Mammary epithelial cell (primary cell): ENCODE measurements at regions not wholly inside any gene's neighbourhood (a gene's known extent, or its start where the extent isn't known, plus 50 kb on each side); places are given as distances from the start of the nearest gene placed in this dataset.

Source experiments
- CTCF ChIP-seq, 2 donors: IDR thresholded peaks in 1 of 2; conservative IDR thresholded peaks in 1 of 2; 2 replicates each; pipeline ENCODE4 v1.5.1; 2011 to 2012; ENCODE audit warnings: inconsistent platforms in 2 of 2, low read length in 2 of 2, mild to moderate bottlenecking in 2 of 2, control low read depth in 1 of 2, low read depth in 1 of 2; ENCODE audit not compliant: insufficient read depth in 1 of 2; ENCODE audit errors: extremely low read depth in 1 of 2
- EZH2 ChIP-seq: IDR thresholded peaks from 2 replicates; pipeline ENCODE4 v1.6.1; 2012; ENCODE audit warnings: low read length, inconsistent platforms, borderline replicate concordance

- TF ChIP-seq EZH2 (no peak), CTCF (conservative IDR thresholded peaks at IDR 0.05 in 1 of 2, IDR thresholded peaks at IDR 0.05 in 1 of 2; ENCODE audit: extremely low read depth in 1 of 2, insufficient read depth in 1 of 2, low read depth in 1 of 2, low read length in 2 of 2) (no peak)
These were observed 450.6 kb upstream of the ARHGEF26 start for GRCh38 chr3:153670577-153670976.
